OCI-LY3 (cell line): ENCODE measurements at regions not wholly inside any gene's neighbourhood (a gene's known extent, or its start where the extent isn't known, plus 50 kb on each side); places are given as distances from the start of the nearest gene placed in this dataset.

Source experiments
- CTCF ChIP-seq: fragments of 200-600, 300-600 bp; sonication (generic); IDR thresholded peaks from 2 replicates; pipeline ENCODE4 v1.5.1; 2014; ENCODE audit warnings: antibody characterized with exemption, low read length, low read depth
- EZH2phosphoT487 ChIP-seq: fragments of 200-600 bp; shearing (Covaris generic); IDR thresholded peaks from 2 replicates; pipeline ENCODE4 v1.6.1; 2018; ENCODE audit warnings: antibody characterized with exemption, mixed run types, low read depth

GRCh38 chr17:27368980-27369379 is 75.1 kb downstream of the WSB1 start:
- TF ChIP-seq CTCF (no peak), EZH2phosphoT487 (no peak)
